PFSK-1 (cell line): ENCODE measurements at regions not wholly inside any gene's neighbourhood (a gene's known extent, or its start where the extent isn't known, plus 50 kb on each side); places are given as distances from the start of the nearest gene placed in this dataset.

ENCODE experiments used
- FOXP2 ChIP-seq: optimal IDR thresholded peaks from 2 replicates; pipeline ENCODE3; 2011; ENCODE audit warnings: borderline replicate concordance, control low read depth, inconsistent platforms; ENCODE audit not compliant: insufficient read depth; ENCODE audit errors: extremely low read length, extremely low read depth
- POLR2AphosphoS5 ChIP-seq: IDR thresholded peaks from 2 replicates; pipeline ENCODE4 v1.6.1; 2012; ENCODE audit warnings: low read depth, mild to moderate bottlenecking, control low read depth, low read length, moderate library complexity
- SIN3A ChIP-seq: IDR thresholded peaks from 2 replicates; pipeline ENCODE4 v1.6.1; 2012; ENCODE audit warnings: mild to moderate bottlenecking, low read length, moderate library complexity, borderline replicate concordance; ENCODE audit not compliant: insufficient read depth
- TAF1 ChIP-seq: IDR thresholded peaks from 2 replicates; pipeline ENCODE4 v1.6.1; 2012; ENCODE audit warnings: low read length, control low read depth, borderline replicate concordance; ENCODE audit not compliant: insufficient read depth
- TF ChIP-seq, protein P1 (sequence below), 2 experiments: IDR thresholded peaks; 2 replicates each; pipeline versions ENCODE4 v1.6.1 to v1.8.0; 2011 to 2012; ENCODE audit warnings: low read depth in 2 of 2, low read length in 2 of 2, control low read depth in 1 of 2, inconsistent platforms in 1 of 2, mild to moderate bottlenecking in 1 of 2, moderate library complexity in 1 of 2; ENCODE audit not compliant: insufficient read depth in 1 of 2

DNA sequence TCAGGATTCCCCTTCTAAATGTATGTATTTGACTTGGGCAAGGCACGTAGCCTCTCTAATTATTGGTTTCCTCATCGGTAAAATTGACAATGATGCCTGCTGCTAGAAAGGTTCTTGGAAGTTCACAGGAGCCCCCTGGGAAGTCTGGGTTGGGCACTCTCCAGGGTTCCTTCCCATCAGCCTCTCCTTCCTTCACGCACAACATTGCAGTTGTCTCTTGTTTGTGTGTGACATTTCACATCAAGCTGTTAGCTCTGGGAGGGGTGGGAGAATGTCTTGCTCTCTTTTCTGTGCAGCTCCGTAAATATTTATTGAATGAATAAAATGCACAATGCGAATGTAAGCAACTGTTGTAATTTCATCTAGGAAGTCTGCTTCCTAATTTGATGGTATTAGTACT lies 153.2 kb upstream of the PRICKLE1 start:
- no peak for TF ChIP-seq SIN3A
- TF ChIP-seq, protein P1, sequence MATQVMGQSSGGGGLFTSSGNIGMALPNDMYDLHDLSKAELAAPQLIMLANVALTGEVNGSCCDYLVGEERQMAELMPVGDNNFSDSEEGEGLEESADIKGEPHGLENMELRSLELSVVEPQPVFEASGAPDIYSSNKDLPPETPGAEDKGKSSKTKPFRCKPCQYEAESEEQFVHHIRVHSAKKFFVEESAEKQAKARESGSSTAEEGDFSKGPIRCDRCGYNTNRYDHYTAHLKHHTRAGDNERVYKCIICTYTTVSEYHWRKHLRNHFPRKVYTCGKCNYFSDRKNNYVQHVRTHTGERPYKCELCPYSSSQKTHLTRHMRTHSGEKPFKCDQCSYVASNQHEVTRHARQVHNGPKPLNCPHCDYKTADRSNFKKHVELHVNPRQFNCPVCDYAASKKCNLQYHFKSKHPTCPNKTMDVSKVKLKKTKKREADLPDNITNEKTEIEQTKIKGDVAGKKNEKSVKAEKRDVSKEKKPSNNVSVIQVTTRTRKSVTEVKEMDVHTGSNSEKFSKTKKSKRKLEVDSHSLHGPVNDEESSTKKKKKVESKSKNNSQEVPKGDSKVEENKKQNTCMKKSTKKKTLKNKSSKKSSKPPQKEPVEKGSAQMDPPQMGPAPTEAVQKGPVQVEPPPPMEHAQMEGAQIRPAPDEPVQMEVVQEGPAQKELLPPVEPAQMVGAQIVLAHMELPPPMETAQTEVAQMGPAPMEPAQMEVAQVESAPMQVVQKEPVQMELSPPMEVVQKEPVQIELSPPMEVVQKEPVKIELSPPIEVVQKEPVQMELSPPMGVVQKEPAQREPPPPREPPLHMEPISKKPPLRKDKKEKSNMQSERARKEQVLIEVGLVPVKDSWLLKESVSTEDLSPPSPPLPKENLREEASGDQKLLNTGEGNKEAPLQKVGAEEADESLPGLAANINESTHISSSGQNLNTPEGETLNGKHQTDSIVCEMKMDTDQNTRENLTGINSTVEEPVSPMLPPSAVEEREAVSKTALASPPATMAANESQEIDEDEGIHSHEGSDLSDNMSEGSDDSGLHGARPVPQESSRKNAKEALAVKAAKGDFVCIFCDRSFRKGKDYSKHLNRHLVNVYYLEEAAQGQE (IDR thresholded peaks at IDR 0.05; ENCODE audit: insufficient read depth in 1 of 2, low read depth in 2 of 2, low read length in 2 of 2) = no peak
- TF ChIP-seq POLR2AphosphoS5 = no peak
- no peak for TF ChIP-seq FOXP2

DNA sequence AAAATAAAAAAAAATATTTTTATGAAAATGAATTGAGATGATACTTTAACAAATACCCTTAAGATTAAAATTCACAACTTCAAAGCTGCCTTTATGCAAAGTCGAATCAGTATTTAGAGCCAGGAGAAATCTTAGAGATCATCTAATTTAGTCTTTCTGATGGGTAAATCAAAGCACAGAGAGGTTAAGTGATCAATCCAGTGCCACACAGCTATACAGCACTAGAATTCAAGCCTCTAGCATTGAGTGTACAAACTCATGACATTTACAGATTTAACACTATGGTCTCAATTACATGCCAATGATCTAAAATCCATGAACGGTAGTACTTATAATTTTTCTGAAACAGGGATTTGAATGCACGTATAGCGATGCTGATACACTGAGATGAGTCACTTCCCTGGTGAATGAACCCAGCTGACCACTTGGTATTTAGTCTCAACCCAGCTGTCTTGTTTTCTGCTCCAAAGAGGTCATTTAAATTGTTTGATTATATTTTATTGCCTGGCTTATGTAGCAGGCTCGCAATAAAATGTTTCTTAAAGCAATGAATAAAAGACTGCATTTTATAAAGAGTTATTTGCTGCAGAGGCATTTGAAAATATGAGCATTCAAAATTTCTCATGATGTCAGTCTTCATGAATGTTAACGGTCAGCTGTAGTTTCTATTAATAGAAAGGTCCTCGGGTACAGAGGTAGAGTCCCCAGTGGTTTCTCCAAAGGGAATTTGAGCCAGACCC lies 152.4 kb upstream of the PRICKLE1 start:
- no peak for TF ChIP-seq SIN3A
- no peak for TF ChIP-seq POLR2AphosphoS5
- no peak for TF ChIP-seq TAF1
- TF ChIP-seq, protein P1 (IDR thresholded peaks at IDR 0.05; ENCODE audit: insufficient read depth in 1 of 2, low read depth in 2 of 2, low read length in 2 of 2) = no peak

DNA sequence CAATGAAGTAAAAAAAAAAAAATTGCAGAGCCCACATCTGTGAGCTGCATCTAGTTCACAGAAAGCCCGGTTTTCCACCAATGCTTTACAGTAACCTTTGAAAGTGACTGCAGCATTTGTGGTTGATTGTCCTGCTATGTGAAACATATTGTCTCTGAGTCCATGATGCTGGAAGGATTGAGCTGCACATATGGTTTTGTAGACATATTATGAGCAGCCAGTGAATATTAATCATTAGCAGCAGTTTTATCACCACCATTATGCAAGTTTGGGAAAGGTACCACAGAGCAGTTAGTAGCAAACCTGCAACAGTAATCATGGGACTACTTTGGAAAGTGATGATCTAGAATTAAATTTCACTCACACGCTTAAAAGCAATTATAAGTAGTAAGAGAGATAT lies 151.5 kb upstream of the PRICKLE1 start:
- TF ChIP-seq TAF1 (no peak), FOXP2 (no peak), POLR2AphosphoS5 (no peak), SIN3A (no peak)
- TF ChIP-seq, protein P1 (IDR thresholded peaks at IDR 0.05; ENCODE audit: insufficient read depth in 1 of 2, low read depth in 2 of 2, low read length in 2 of 2) = no peak

DNA sequence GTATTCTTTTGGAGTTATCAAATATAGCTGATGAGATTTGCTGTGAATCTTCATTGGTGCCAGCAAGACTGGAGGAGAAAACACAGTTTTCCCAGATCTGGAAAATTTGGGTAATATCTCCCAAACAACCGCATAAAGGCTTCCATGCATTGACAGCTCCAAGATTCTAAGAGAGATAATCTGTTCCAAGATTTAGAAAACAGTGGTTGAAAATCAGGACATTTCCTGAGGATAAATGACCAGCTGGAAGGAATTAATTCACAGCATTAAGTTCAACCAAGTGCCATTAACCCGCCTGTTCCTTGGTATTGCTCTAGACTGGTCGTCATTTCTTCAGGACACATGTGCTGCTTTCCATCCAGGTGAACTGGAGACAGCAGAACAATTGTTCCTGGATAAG lies 147.9 kb upstream of the PRICKLE1 start:
- TF ChIP-seq FOXP2 (no peak), SIN3A (no peak), TAF1 (no peak), POLR2AphosphoS5 (no peak)
- TF ChIP-seq, protein P1 (IDR thresholded peaks at IDR 0.05; ENCODE audit: insufficient read depth in 1 of 2, low read depth in 2 of 2, low read length in 2 of 2) = no peak

DNA sequence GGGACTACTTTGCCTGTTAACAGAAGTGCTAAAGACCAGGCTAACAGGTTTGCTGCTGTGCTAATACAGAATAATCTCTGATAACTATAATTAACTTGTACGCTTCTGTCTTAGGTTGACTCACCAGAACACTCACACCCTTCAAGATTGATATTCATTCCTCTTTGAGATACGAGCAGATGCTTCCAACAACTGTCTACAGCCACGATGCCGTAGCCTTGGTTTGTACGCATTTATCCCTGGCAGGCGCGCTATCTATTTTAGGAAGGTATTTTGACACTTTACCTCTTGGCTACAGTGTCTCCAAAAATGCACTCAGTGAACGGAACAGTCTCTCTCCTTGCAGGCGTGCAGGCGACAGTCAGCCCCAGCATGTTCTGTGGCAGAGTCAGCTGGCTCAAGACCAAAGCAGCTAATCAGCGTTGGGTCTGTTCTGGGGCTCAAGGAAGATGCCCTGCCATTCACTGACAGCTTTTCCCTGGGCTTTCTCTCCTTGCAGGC lies 146.4 kb upstream of the PRICKLE1 start:
- TF ChIP-seq TAF1 (no peak), FOXP2 (no peak), POLR2AphosphoS5 (no peak), SIN3A (no peak)
- TF ChIP-seq, protein P1 (IDR thresholded peaks at IDR 0.05; ENCODE audit: insufficient read depth in 1 of 2, low read depth in 2 of 2, low read length in 2 of 2) = no peak
